ENCODE measurements at regions not wholly inside any gene's neighbourhood (a gene's known extent, or its start where the extent isn't known, plus 50 kb on each side); places are given as distances from the start of the nearest gene placed in this dataset.

DNA sequence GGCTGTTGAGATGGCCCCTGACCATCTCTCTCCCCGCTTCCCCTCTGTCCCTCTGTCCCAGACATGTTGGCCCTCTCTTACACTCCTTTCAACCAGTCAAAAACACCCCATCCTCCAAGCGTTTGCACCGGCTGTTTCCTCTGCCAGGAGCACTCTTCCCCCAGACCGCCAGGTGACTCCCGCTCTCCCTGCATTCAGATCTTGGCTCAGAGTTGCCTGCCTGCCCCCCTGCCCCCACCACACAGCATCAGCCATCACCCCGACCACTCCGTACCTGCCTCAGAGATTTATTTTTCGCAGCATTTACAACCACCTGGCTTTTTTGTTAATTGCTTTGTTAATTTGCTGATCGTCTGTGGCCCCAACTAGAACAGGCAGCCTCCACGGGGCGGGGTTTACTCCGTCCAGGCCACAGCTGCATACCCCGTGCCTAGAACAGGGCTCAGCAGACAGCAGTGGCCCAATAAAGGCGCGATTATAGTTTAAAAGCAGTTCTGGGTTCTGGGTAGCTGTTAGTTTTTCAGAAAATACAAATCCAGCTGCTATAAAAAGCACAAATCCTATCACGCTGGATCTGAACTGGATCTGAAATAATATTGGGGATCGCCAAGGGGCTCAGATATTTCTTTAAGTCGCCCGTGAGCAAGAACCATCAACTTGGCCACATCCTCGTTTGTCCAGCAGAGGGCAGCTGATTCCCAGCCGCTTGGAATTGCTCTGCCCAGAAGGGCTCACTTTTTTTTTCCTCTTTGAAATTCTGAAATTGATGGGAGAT lies 173.6 kb downstream of the IRF8 start:
- Histone ChIP-seq H3K36me3 (ENCODE audit: control insufficient read depth in 1 of 2, insufficient read depth in 2 of 2, low read length in 2 of 2) (no peaks in the 10 kb centered on the region), H3K27me3 (ENCODE audit: control insufficient read depth in 1 of 2, insufficient read depth in 2 of 2, low read length in 2 of 2) (peaks cover 4 to 8% of the 10 kb centered on the region in 2 donors), H3K9ac (ENCODE audit: low read depth in 1 of 2, low read length in 2 of 2) (no peak overlapping the region), H3K4me3 (ENCODE audit: low read depth in 1 of 2, low read length in 2 of 2) (no peak overlapping the region), H3K27ac (ENCODE audit: low read depth, low read length) (no peak overlapping the region), H3K4me1 (ENCODE audit: control insufficient read depth in 1 of 2, insufficient read depth in 2 of 2, low read length in 2 of 2) (no peaks in the 10 kb centered on the region), H3K9me3 (ENCODE audit: control insufficient read depth in 1 of 2, low read length in 2 of 2) (no peaks in the 10 kb centered on the region)

- Histone ChIP-seq H3K9me3 (ENCODE audit: control insufficient read depth in 1 of 2, low read length in 2 of 2) (no peaks in the 10 kb centered on the region), H3K4me3 (ENCODE audit: low read depth in 1 of 2, low read length in 2 of 2) (no peak overlapping the region), H3K27me3 (ENCODE audit: control insufficient read depth in 1 of 2, insufficient read depth in 2 of 2, low read length in 2 of 2) (peaks cover 4 to 8% of the 10 kb centered on the region in 2 donors), H3K27ac (ENCODE audit: low read depth, low read length) (no peak overlapping the region), H3K9ac (ENCODE audit: low read depth in 1 of 2, low read length in 2 of 2) (no peak overlapping the region), H3K4me1 (ENCODE audit: control insufficient read depth in 1 of 2, insufficient read depth in 2 of 2, low read length in 2 of 2) (no peaks in the 10 kb centered on the region), H3K36me3 (ENCODE audit: control insufficient read depth in 1 of 2, insufficient read depth in 2 of 2, low read length in 2 of 2) (no peaks in the 10 kb centered on the region)
Observed at GRCh38 chr16:86073103-86073625, 174.2 kb downstream of the IRF8 start.

- no peak overlapping the region for H3K4me3 ChIP-seq (ENCODE audit: low read depth in 1 of 2, low read length in 2 of 2)
- no peak overlapping the region for H3K27ac ChIP-seq (ENCODE audit: low read depth, low read length)
- no peaks in the 10 kb centered on the region for H3K4me1 ChIP-seq (ENCODE audit: control insufficient read depth in 1 of 2, insufficient read depth in 2 of 2, low read length in 2 of 2)
- H3K9ac ChIP-seq (ENCODE audit: low read depth in 1 of 2, low read length in 2 of 2) = no peak overlapping the region
- no peaks in the 10 kb centered on the region for H3K36me3 ChIP-seq (ENCODE audit: control insufficient read depth in 1 of 2, insufficient read depth in 2 of 2, low read length in 2 of 2)
- peaks cover 4 to 5% of the 10 kb centered on the region in 2 donors for H3K27me3 ChIP-seq (ENCODE audit: control insufficient read depth in 1 of 2, insufficient read depth in 2 of 2, low read length in 2 of 2)
- no peaks in the 10 kb centered on the region for H3K9me3 ChIP-seq (ENCODE audit: control insufficient read depth in 1 of 2, low read length in 2 of 2)
Observed at GRCh38 chr16:86073763-86074493, 175.0 kb downstream of the IRF8 start.

DNA sequence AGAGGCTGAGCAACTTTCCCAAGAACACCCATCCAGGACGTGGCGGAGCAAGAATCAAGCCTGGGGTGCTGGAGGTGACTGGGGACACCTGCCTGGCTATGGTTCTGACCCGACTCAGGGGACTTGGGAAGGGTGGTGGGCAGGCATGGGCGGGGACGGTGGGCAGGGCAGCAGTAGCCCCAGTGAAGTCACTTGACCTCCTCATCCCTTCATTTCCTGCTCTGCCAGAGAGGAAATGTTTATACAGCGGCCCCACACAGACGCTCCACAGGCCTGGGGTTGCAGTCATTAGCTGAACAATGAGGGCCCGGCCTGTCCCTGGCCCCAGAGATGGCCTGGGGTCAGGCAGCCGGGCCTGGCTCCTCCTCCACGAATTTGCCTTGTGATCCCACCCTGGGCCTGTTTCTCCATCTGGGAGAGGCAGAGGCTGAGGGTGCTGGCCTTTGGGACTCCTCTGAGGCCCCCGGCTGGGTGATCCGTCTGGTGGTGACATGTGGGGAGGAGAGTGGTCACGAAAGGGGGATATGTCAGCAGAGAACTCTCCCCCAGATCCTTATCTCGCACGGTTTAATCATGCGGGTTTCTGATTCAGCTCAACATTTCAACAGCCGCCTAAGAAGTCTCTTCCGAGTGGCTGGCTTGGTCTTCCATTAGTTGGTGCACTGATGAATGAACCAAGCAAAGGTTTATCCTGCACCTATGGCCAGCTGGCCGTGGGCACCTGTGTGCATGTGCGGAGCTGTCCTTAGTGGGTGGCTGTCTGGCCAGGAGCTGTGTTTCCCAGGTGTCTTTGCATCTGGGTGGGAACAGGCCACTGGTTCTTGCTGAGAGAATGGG lies 175.9 kb downstream of the IRF8 start:
- Histone ChIP-seq H3K9me3 (ENCODE audit: control insufficient read depth in 1 of 2, low read length in 2 of 2) (no peaks in the 10 kb centered on the region), H3K9ac (ENCODE audit: low read depth in 1 of 2, low read length in 2 of 2) (no peak overlapping the region), H3K27ac (ENCODE audit: low read depth, low read length) (no peak overlapping the region), H3K27me3 (ENCODE audit: control insufficient read depth in 1 of 2, insufficient read depth in 2 of 2, low read length in 2 of 2) (peaks cover 4 to 7% of the 10 kb centered on the region in 2 donors), H3K4me3 (ENCODE audit: low read depth in 1 of 2, low read length in 2 of 2) (no peak overlapping the region), H3K4me1 (ENCODE audit: control insufficient read depth in 1 of 2, insufficient read depth in 2 of 2, low read length in 2 of 2) (no peaks in the 10 kb centered on the region), H3K36me3 (ENCODE audit: control insufficient read depth in 1 of 2, insufficient read depth in 2 of 2, low read length in 2 of 2) (no peaks in the 10 kb centered on the region)

DNA sequence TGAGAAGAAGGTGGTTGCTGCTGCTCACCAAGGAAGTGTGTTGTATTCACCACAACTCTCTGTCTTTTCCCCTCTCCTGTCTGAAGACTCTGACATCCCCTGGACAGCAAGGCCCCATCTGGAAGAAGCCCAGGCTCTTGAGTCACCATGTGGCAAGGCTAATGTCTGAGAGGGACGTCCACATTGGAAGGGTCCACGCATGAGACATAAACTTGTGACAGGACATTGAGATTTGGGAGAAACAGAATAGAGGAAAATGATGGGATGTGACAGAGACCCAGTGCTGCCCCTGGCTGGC lies 176.5 kb downstream of the IRF8 start:
- H3K27me3 ChIP-seq (ENCODE audit: control insufficient read depth in 1 of 2, insufficient read depth in 2 of 2, low read length in 2 of 2) = peaks cover 7% of the 10 kb centered on the region in 2 donors
- no peak overlapping the region for H3K4me3 ChIP-seq (ENCODE audit: low read depth in 1 of 2, low read length in 2 of 2)
- no peaks in the 10 kb centered on the region for H3K4me1 ChIP-seq (ENCODE audit: control insufficient read depth in 1 of 2, insufficient read depth in 2 of 2, low read length in 2 of 2)
- no peaks in the 10 kb centered on the region for H3K36me3 ChIP-seq (ENCODE audit: control insufficient read depth in 1 of 2, insufficient read depth in 2 of 2, low read length in 2 of 2)
- H3K27ac ChIP-seq (ENCODE audit: low read depth, low read length) = no peak overlapping the region
- no peaks in the 10 kb centered on the region for H3K9me3 ChIP-seq (ENCODE audit: control insufficient read depth in 1 of 2, low read length in 2 of 2)
- H3K9ac ChIP-seq (ENCODE audit: low read depth in 1 of 2, low read length in 2 of 2) = no peak overlapping the region

DNA sequence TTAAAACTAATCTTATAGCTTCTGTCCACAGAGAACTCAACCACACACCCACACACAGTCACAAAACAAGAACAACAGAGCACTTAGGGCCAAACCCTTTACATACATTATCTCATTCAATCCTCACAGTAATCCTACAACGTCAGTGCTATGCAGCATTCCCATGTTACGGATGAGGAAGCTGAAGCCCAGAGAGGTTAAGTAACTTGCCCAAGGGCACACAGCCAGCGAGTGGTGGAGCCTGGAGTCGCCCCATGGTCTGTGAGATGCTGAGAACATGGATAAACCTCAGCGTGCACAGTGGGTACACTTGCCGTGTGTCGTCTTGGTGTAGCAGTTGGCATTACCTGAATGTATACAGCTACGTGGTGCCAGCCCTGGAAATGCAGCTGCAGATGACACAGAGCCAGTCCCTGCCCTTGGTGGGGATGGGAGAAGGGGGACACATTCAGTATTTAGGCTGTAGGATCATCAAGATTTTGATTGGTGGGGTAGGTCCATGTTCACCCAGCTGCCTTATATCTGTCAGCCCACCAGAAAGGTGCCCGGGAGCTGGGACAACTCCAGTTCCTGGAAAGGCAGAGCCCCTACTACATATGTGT lies 177.0 kb downstream of the IRF8 start:
- H3K27me3 ChIP-seq (ENCODE audit: control insufficient read depth in 1 of 2, insufficient read depth in 2 of 2, low read length in 2 of 2) = peaks cover 7 to 8% of the 10 kb centered on the region in 2 donors
- no peak overlapping the region for H3K4me3 ChIP-seq (ENCODE audit: low read depth in 1 of 2, low read length in 2 of 2)
- H3K27ac ChIP-seq (ENCODE audit: low read depth, low read length) = no peak overlapping the region
- H3K9ac ChIP-seq (ENCODE audit: low read depth in 1 of 2, low read length in 2 of 2) = no peak overlapping the region
- no peaks in the 10 kb centered on the region for H3K9me3 ChIP-seq (ENCODE audit: control insufficient read depth in 1 of 2, low read length in 2 of 2)
- H3K36me3 ChIP-seq (ENCODE audit: control insufficient read depth in 1 of 2, insufficient read depth in 2 of 2, low read length in 2 of 2) = no peaks in the 10 kb centered on the region
- H3K4me1 ChIP-seq (ENCODE audit: control insufficient read depth in 1 of 2, insufficient read depth in 2 of 2, low read length in 2 of 2) = no peaks in the 10 kb centered on the region

GRCh38 chr16:86076606-86077005 lies 177.6 kb downstream of the IRF8 start:
- Histone ChIP-seq H3K9me3 (ENCODE audit: control insufficient read depth in 1 of 2, low read length in 2 of 2) (no peaks in the 10 kb centered on the region), H3K9ac (ENCODE audit: low read depth in 1 of 2, low read length in 2 of 2) (no peak overlapping the region), H3K4me1 (ENCODE audit: control insufficient read depth in 1 of 2, insufficient read depth in 2 of 2, low read length in 2 of 2) (no peaks in the 10 kb centered on the region), H3K27me3 (ENCODE audit: control insufficient read depth in 1 of 2, insufficient read depth in 2 of 2, low read length in 2 of 2) (peaks cover 7 to 8% of the 10 kb centered on the region in 2 donors), H3K27ac (ENCODE audit: low read depth, low read length) (no peak overlapping the region), H3K4me3 (ENCODE audit: low read depth in 1 of 2, low read length in 2 of 2) (no peak overlapping the region), H3K36me3 (ENCODE audit: control insufficient read depth in 1 of 2, insufficient read depth in 2 of 2, low read length in 2 of 2) (no peaks in the 10 kb centered on the region)

DNA sequence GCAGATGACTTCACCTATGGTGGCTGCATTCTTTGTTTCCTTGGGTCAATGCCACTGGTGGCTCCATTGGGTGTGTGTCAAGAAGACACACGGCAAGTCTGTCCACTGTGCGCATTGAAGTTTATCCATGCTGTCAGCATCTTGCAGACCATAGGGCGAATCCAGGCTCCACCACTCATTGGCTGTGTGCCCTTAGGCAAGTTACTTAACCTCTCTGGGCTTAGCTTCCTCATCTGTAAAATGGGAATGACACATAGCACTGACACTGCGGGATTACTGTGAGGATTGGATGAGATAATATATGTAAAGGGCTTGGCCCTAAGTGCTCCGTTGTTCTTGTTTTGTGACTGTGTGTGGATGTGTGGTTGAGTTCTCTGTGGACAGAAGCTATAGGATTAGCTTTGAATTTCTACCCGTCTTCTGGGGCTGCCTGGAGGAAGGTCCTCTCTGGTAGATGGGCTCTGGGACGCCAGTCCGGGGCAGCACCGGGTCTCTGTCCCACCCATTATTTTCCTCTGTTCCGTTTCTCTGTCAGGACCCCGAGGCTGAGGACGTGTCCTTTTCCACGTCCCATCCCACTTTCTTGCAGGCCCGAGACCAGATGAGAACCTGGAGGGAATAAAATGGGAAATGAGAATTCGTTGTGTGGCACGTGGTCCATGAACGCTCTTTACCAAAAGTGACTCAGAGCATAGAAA lies 178.4 kb downstream of the IRF8 start:
- Histone ChIP-seq H3K27me3 (ENCODE audit: control insufficient read depth in 1 of 2, insufficient read depth in 2 of 2, low read length in 2 of 2) (peaks cover 7 to 8% of the 10 kb centered on the region in 2 donors), H3K27ac (ENCODE audit: low read depth, low read length) (no peak overlapping the region), H3K4me1 (ENCODE audit: control insufficient read depth in 1 of 2, insufficient read depth in 2 of 2, low read length in 2 of 2) (no peaks in the 10 kb centered on the region), H3K36me3 (ENCODE audit: control insufficient read depth in 1 of 2, insufficient read depth in 2 of 2, low read length in 2 of 2) (no peaks in the 10 kb centered on the region), H3K9me3 (ENCODE audit: control insufficient read depth in 1 of 2, low read length in 2 of 2) (no peaks in the 10 kb centered on the region), H3K9ac (ENCODE audit: low read depth in 1 of 2, low read length in 2 of 2) (no peak overlapping the region), H3K4me3 (ENCODE audit: low read depth in 1 of 2, low read length in 2 of 2) (no peak overlapping the region)

GRCh38 chr16:86078121-86078600 lies 179.2 kb downstream of the IRF8 start:
- H3K4me3 ChIP-seq (ENCODE audit: low read depth in 1 of 2, low read length in 2 of 2) = no peak overlapping the region
- no peaks in the 10 kb centered on the region for H3K4me1 ChIP-seq (ENCODE audit: control insufficient read depth in 1 of 2, insufficient read depth in 2 of 2, low read length in 2 of 2)
- no peaks in the 10 kb centered on the region for H3K9me3 ChIP-seq (ENCODE audit: control insufficient read depth in 1 of 2, low read length in 2 of 2)
- peaks cover 7 to 8% of the 10 kb centered on the region in 2 donors for H3K27me3 ChIP-seq (ENCODE audit: control insufficient read depth in 1 of 2, insufficient read depth in 2 of 2, low read length in 2 of 2)
- no peak overlapping the region for H3K9ac ChIP-seq (ENCODE audit: low read depth in 1 of 2, low read length in 2 of 2)
- no peaks in the 10 kb centered on the region for H3K36me3 ChIP-seq (ENCODE audit: control insufficient read depth in 1 of 2, insufficient read depth in 2 of 2, low read length in 2 of 2)
- H3K27ac ChIP-seq (ENCODE audit: low read depth, low read length) = no peak overlapping the region
